Epithelial cell of proximal tubule (primary cell): ENCODE measurements at regions not wholly inside any gene's neighbourhood (a gene's known extent, or its start where the extent isn't known, plus 50 kb on each side); places are given as distances from the start of the nearest gene placed in this dataset.

Source experiments
- DNase-seq: peaks from one replicate; pipeline ENCODE4 v3.0.0-alpha.2; 2011; ENCODE audit warnings: low read depth
- H3K4me3 ChIP-seq: 2 replicates; pipeline ENCODE4 v1.5.1; 2011; ENCODE audit warnings: low read depth, mild to moderate bottlenecking, low read length
- CTCF ChIP-seq: conservative IDR thresholded peaks from 2 replicates; pipeline ENCODE4 v1.5.1; 2012; ENCODE audit warnings: low read depth, mild to moderate bottlenecking, low read length

- DNase-seq, result no peak
- TF ChIP-seq CTCF, result no peak
These were observed 1050.7 kb upstream of the PIK3C3 start for GRCh38 chr18:40904295-40904694.

GRCh38 chr18:40902436-40902835, 1052.6 kb upstream of the PIK3C3 start:
- DNase-seq, result no peak
- no peak for TF ChIP-seq CTCF

More at GRCh38 chr18:40904295-40904694, 1050.7 kb upstream of the PIK3C3 start:
- no peak overlapping the region for H3K4me3 ChIP-seq

GRCh38 chr18:40897884-40898283, 1057.2 kb upstream of the PIK3C3 start:
- TF ChIP-seq CTCF, result no peak
- H3K4me3 ChIP-seq, result no peak overlapping the region
- no peak for DNase-seq

More at GRCh38 chr18:40902436-40902835, 1052.6 kb upstream of the PIK3C3 start:
- no peak overlapping the region for H3K4me3 ChIP-seq

- no peak for DNase-seq
- TF ChIP-seq CTCF, result no peak
- H3K4me3 ChIP-seq, result no peak overlapping the region
These were observed 1071.8 kb upstream of the PIK3C3 start for GRCh38 chr18:40883271-40883670.

GRCh38 chr18:40882468-40882867, 1072.6 kb upstream of the PIK3C3 start:
- no peak overlapping the region for H3K4me3 ChIP-seq
- DNase-seq, result no peak
- TF ChIP-seq CTCF, result no peak

GRCh38 chr18:40878371-40878770, 1076.7 kb upstream of the PIK3C3 start:
- no peak for DNase-seq
- TF ChIP-seq CTCF, result no peak
- no peak overlapping the region for H3K4me3 ChIP-seq

- no peak for DNase-seq
- TF ChIP-seq CTCF, result no peak
- no peak overlapping the region for H3K4me3 ChIP-seq
These were observed 1077.9 kb upstream of the PIK3C3 start for GRCh38 chr18:40877096-40877495.
